ENCODE measurements at regions not wholly inside any gene's neighbourhood (a gene's known extent, or its start where the extent isn't known, plus 50 kb on each side); places are given as distances from the start of the nearest gene placed in this dataset.

DNA sequence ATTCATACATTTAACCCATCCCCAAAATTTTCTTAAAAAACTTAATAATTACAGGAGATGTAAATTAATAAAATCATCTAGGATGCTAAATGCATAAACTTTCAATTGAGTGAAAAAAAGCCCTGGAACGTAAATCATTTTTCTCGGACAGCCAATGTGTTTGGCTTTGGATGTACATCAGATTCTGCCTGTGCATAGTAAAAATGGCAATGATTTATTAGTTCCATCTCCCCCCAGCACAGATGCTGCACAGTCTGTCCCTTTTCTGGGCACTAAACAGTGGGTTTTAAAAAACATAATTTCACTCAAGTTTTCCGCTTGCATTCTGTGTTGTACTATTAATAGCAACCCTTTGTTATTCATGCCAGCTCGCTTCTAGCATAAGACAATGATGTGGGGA is 147.7 kb downstream of the TM9SF2 start:
- TF ChIP-seq TCF7 (CRISPR knock-in tag; IDR thresholded peaks at IDR 0.05; ENCODE audit: low read depth) = no peak
- TF ChIP-seq, protein P1, sequence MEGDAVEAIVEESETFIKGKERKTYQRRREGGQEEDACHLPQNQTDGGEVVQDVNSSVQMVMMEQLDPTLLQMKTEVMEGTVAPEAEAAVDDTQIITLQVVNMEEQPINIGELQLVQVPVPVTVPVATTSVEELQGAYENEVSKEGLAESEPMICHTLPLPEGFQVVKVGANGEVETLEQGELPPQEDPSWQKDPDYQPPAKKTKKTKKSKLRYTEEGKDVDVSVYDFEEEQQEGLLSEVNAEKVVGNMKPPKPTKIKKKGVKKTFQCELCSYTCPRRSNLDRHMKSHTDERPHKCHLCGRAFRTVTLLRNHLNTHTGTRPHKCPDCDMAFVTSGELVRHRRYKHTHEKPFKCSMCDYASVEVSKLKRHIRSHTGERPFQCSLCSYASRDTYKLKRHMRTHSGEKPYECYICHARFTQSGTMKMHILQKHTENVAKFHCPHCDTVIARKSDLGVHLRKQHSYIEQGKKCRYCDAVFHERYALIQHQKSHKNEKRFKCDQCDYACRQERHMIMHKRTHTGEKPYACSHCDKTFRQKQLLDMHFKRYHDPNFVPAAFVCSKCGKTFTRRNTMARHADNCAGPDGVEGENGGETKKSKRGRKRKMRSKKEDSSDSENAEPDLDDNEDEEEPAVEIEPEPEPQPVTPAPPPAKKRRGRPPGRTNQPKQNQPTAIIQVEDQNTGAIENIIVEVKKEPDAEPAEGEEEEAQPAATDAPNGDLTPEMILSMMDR (IDR thresholded peaks at IDR 0.05) = no peak
- TF ChIP-seq, protein P2, sequence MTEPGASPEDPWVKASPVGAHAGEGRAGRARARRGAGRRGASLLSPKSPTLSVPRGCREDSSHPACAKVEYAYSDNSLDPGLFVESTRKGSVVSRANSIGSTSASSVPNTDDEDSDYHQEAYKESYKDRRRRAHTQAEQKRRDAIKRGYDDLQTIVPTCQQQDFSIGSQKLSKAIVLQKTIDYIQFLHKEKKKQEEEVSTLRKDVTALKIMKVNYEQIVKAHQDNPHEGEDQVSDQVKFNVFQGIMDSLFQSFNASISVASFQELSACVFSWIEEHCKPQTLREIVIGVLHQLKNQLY (CRISPR knock-in tag; IDR thresholded peaks at IDR 0.05) = no peak
- TF ChIP-seq, protein P3, sequence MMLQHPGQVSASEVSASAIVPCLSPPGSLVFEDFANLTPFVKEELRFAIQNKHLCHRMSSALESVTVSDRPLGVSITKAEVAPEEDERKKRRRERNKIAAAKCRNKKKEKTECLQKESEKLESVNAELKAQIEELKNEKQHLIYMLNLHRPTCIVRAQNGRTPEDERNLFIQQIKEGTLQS (CRISPR knock-in tag; conservative IDR thresholded peaks at IDR 0.05) = no peak
- TF ChIP-seq, protein P4, sequence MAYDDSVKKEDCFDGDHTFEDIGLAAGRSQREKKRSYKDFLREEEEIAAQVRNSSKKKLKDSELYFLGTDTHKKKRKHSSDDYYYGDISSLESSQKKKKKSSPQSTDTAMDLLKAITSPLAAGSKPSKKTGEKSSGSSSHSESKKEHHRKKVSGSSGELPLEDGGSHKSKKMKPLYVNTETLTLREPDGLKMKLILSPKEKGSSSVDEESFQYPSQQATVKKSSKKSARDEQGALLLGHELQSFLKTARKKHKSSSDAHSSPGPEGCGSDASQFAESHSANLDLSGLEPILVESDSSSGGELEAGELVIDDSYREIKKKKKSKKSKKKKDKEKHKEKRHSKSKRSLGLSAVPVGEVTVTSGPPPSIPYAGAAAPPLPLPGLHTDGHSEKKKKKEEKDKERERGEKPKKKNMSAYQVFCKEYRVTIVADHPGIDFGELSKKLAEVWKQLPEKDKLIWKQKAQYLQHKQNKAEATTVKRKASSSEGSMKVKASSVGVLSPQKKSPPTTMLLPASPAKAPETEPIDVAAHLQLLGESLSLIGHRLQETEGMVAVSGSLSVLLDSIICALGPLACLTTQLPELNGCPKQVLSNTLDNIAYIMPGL (CRISPR knock-in tag; IDR thresholded peaks at IDR 0.05) = no peak
- no peak for TF ChIP-seq ZNF138 (CRISPR knock-in tag; conservative IDR thresholded peaks at IDR 0.05)
- TF ChIP-seq, protein P5, sequence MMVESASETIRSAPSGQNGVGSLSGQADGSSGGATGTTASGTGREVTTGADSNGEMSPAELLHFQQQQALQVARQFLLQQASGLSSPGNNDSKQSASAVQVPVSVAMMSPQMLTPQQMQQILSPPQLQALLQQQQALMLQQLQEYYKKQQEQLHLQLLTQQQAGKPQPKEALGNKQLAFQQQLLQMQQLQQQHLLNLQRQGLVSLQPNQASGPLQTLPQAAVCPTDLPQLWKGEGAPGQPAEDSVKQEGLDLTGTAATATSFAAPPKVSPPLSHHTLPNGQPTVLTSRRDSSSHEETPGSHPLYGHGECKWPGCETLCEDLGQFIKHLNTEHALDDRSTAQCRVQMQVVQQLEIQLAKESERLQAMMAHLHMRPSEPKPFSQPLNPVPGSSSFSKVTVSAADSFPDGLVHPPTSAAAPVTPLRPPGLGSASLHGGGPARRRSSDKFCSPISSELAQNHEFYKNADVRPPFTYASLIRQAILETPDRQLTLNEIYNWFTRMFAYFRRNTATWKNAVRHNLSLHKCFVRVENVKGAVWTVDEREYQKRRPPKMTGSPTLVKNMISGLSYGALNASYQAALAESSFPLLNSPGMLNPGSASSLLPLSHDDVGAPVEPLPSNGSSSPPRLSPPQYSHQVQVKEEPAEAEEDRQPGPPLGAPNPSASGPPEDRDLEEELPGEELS (CRISPR knock-in tag; IDR thresholded peaks at IDR 0.05) = no peak
- TF ChIP-seq ELF4 (CRISPR knock-in tag; IDR thresholded peaks at IDR 0.05; ENCODE audit: low read depth) = no peak
- TF ChIP-seq, protein P6, sequence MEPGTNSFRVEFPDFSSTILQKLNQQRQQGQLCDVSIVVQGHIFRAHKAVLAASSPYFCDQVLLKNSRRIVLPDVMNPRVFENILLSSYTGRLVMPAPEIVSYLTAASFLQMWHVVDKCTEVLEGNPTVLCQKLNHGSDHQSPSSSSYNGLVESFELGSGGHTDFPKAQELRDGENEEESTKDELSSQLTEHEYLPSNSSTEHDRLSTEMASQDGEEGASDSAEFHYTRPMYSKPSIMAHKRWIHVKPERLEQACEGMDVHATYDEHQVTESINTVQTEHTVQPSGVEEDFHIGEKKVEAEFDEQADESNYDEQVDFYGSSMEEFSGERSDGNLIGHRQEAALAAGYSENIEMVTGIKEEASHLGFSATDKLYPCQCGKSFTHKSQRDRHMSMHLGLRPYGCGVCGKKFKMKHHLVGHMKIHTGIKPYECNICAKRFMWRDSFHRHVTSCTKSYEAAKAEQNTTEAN (CRISPR knock-in tag; IDR thresholded peaks at IDR 0.05) = no peak
